ENCODE measurements at regions not wholly inside any gene's neighbourhood (a gene's known extent, or its start where the extent isn't known, plus 50 kb on each side); places are given as distances from the start of the nearest gene placed in this dataset.

DNA sequence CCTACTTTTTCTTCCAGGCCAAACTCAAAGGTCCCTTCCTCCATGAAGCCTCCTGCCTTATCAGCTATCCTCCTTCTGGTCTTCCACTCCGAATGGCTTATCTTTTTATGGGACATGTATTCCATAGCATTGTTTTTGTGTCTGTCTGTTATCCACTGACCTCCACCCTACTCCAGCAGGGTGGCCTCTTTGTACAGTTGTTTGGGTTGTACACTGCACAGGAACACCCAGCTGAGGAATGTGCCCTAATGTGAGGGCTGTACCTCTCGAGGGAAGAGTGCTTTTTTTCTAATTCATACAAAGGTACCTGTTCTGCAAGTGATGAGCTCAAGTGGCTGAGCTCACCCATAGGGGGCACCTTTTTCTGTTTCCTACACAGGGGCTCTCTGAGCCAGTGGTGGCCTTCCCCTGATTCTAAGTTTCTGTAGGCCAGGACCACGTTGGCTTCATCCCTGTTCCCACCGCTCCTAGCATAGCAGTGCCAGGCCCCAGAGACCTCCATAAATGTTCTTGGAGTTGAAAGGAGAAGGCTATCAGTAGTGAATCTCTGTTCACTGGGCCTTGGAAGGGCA, 108.2 kb downstream of the FOXD2 start:
- Histone ChIP-seq H3K36me3 (no peaks in the 10 kb centered on the region), H3K27me3 (no peaks in the 10 kb centered on the region), H3K4me1 (no peaks in the 10 kb centered on the region), H3K9me3 (no peaks in the 10 kb centered on the region), H3K27ac (no peak overlapping the region), H3K4me3 (no peak overlapping the region)
- TF ChIP-seq, protein P1, sequence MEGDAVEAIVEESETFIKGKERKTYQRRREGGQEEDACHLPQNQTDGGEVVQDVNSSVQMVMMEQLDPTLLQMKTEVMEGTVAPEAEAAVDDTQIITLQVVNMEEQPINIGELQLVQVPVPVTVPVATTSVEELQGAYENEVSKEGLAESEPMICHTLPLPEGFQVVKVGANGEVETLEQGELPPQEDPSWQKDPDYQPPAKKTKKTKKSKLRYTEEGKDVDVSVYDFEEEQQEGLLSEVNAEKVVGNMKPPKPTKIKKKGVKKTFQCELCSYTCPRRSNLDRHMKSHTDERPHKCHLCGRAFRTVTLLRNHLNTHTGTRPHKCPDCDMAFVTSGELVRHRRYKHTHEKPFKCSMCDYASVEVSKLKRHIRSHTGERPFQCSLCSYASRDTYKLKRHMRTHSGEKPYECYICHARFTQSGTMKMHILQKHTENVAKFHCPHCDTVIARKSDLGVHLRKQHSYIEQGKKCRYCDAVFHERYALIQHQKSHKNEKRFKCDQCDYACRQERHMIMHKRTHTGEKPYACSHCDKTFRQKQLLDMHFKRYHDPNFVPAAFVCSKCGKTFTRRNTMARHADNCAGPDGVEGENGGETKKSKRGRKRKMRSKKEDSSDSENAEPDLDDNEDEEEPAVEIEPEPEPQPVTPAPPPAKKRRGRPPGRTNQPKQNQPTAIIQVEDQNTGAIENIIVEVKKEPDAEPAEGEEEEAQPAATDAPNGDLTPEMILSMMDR (IDR thresholded peaks at IDR 0.05): no peak
- no peak for DNase-seq (ENCODE audit: low spot score in 2 of 2)
- intact Hi-C loops (cut with DNase I): no loop called here

DNA sequence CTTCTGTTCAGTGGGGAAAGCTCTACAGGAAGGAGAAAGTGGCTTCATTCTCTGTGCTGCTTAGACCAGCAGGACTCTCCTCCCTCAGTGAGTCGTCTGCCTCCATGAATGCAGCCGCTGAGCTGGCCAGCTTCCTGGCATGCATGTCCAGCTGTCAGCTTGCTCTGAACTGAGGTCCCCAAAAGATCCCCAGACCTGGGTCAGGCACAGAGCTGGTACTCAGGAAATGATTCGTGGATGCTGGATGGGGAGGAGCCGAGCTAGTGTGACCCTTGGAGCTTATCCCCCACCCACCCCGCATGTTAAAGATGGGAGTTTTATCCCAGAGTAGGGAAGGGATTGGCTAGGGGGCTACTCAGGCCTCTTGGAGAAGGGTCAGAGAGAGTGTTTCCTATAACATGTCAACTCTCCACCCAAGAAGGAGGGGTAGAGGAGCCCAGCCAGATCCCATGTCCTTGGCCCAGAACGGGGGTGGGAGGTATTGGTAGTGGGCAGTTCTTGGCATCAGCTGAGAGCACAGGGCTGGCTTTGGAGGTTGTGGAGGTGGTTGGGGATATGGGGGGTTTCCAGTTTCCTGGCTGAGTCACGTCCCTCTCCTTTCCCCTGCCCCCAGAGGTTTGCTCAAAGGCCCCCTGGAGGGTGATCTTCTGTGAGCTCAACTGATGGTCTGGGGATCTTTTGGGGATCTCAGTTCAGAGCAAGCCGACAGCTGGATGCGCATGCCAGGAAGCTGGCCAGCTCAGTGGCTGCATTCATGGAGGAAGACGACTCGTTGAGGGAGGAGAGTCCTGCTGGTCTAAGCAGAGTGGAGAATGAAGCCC, 110.1 kb downstream of the FOXD2 start:
- TF ChIP-seq, protein P1 (IDR thresholded peaks at IDR 0.05): no peak
- Histone ChIP-seq H3K27ac (no peak overlapping the region), H3K9me3 (no peaks in the 10 kb centered on the region), H3K36me3 (no peaks in the 10 kb centered on the region), H3K27me3 (no peaks in the 10 kb centered on the region), H3K4me1 (no peaks in the 10 kb centered on the region), H3K4me3 (no peak overlapping the region)
- intact Hi-C loops (cut with DNase I): no loop called here
- DNase-seq (ENCODE audit: low spot score in 2 of 2): no peak

DNA sequence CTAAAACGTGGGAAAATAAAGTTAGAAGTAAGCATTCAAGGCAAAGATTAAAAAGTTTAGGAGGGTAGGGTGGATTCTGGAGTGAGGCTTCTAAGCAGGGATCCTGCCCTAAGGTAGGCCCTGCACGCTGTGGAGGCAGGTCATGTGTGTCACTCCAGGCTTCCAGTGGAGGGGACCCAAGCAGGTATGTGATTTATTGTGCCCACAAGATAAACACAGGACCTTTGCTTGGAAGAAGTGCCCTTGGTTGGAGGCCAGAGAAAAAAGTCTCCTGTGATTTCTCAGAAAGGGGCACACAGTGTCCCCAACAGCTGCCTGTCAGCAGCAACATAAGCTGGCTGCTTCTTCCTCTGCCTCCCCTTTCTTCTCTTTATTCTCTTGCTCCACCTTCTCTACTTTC, 110.8 kb downstream of the FOXD2 start:
- no peaks in the 10 kb centered on the region for H3K4me1 ChIP-seq
- no peak for DNase-seq (ENCODE audit: low spot score in 2 of 2)
- H3K27me3 ChIP-seq: no peaks in the 10 kb centered on the region
- intact Hi-C loops (cut with DNase I): no loop called here
- TF ChIP-seq, protein P1 (IDR thresholded peaks at IDR 0.05): no peak
- H3K27ac ChIP-seq: no peak overlapping the region
- no peak overlapping the region for H3K4me3 ChIP-seq
- H3K9me3 ChIP-seq: no peaks in the 10 kb centered on the region
- no peaks in the 10 kb centered on the region for H3K36me3 ChIP-seq

DNA sequence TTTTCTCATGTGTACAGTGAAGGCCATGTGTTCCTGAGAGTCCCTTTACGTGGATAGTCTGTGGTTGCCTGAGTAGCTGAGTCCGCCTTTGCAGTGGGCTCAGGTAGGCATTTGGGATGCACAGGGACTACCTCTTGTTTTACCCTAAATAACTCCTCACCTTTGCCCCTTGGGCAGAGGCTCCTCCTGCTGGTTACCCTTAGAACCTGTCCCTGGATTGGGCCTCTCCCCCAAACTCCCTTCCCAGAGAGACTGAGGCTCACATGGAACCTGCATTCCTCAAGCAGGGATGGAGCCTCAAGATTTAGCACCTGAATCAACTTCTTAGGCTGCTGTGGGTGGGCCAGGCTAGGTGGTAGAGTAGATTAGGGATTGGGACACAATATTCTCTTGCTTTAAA, 111.7 kb downstream of the FOXD2 start:
- no peak for DNase-seq (ENCODE audit: low spot score in 2 of 2)
- Histone ChIP-seq H3K36me3 (no peaks in the 10 kb centered on the region), H3K27me3 (no peaks in the 10 kb centered on the region), H3K27ac (no peak overlapping the region), H3K9me3 (no peaks in the 10 kb centered on the region), H3K4me1 (no peaks in the 10 kb centered on the region), H3K4me3 (no peak overlapping the region)
- intact Hi-C loops (cut with DNase I): no loop called here
- TF ChIP-seq, protein P1 (IDR thresholded peaks at IDR 0.05): no peak

DNA sequence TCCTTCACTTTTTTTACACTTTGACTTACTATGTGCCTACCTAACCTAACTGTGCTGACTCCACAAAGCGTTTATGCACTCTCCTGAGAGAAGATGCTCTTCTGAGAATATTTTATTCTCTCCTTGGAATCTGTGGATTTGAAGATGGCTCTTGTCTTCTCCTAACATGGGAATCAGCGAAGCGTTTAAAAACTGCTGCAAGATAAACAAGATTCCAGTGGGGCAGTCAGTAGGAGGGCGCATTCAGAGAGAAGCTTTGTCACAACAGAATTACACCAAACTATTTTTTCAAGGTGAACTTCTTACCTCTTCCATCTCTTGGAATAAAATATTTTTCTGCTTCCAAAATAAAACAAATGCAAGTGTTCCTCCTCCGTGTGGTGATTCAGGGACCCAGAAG, 113.1 kb downstream of the FOXD2 start:
- TF ChIP-seq, protein P1 (IDR thresholded peaks at IDR 0.05): no peak
- no peak for DNase-seq (ENCODE audit: low spot score in 2 of 2)
- no peaks in the 10 kb centered on the region for H3K4me1 ChIP-seq
- no peaks in the 10 kb centered on the region for H3K27me3 ChIP-seq
- H3K9me3 ChIP-seq: no peaks in the 10 kb centered on the region
- no peak overlapping the region for H3K27ac ChIP-seq
- H3K36me3 ChIP-seq: no peaks in the 10 kb centered on the region
- intact Hi-C loops (cut with DNase I): no loop called here
- H3K4me3 ChIP-seq: no peak overlapping the region

Measured in ascending aorta (tissue), 2 donors.